NCI-H2029 (cell line): ENCODE measurements at regions not wholly inside any gene's neighbourhood (a gene's known extent, or its start where the extent isn't known, plus 50 kb on each side); places are given as distances from the start of the nearest gene placed in this dataset.
"Not testable (repeated sequence)": the region's sequence is repeated elsewhere in the genome, so short reads cannot be mapped to it uniquely, and the experiment has no call there.

ENCODE experiments used
- DNase-seq: peaks from one replicate; lab custom pipeline; 2025; lab: John Stamatoyannopoulos, UW

DNA sequence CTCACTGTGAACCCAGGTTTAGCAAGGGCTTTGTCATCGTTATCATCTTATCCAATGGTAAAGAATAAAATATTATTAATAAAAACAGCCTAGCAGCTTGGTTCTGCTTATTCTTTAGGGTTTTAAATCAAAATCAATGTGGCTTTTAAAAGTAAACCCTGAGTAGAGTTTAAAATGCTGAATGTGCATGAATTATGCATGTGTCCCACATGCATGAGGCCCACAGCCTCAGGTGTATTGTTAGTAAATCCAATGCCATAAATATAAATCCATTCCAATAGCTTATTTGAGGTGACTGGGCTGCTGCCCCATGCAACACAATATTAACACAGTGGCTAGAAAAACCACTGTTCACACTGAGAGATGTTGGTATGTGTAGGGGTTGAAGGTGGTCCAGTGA is 254.1 kb downstream of the HNMT start:
- DNase-seq: no peak

DNA sequence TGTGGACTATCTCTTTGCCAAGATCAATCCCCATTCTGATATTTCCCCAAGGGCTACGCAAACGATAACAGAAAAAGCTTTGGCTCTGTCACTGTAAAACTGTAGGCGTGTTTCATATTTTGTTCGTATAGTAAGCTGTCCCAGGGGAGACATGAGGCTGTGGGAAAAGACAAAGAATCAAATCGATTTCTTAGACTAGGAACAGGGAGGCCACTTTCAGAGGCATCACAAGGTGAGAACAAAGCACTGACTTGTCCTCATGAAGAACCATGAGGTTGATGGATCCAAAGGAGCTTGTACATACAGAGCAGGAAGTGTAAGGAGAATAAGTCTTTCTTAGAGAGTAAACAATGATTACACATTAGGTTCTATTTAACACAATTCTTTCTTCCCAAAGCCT is 255.7 kb downstream of the HNMT start:
- DNase-seq: no peak

DNA sequence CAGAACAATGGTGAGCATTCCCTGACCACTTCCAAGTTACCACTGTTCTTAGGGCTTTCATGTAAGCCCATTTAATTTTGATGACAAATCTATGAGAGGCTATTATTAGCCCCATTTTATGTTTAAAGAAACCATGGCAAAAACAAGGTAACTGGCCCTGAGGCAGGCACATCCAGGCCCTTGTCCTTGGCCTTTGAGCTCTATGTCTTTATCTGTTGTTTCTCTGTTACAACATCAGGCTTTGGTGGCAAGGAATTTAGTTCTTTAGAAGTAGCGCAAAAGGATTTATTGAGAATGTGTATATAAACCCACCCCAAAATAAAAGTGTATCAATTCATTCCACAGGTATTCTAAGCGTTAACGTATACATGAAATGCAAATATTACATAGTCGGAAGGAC is 257.1 kb downstream of the HNMT start:
- no peak for DNase-seq

DNA sequence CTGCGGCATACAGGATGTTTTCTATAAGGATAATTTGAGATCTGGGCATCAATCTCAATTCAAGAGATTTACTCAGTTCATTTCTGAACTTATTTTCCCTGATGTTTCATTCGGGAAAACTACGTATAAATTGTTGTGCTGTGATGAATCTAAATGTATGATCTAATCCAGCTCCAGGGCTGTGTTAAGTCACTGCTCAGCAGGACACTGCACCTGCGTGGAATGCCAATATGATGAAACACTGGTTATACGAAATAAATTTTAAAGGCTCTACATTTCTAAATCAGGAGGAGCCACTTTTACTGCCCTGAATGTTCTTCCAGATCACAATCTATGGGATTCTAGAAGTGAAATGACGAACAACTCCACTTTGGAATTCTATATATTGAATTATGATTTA is 259.0 kb downstream of the HNMT start:
- no peak for DNase-seq

DNA sequence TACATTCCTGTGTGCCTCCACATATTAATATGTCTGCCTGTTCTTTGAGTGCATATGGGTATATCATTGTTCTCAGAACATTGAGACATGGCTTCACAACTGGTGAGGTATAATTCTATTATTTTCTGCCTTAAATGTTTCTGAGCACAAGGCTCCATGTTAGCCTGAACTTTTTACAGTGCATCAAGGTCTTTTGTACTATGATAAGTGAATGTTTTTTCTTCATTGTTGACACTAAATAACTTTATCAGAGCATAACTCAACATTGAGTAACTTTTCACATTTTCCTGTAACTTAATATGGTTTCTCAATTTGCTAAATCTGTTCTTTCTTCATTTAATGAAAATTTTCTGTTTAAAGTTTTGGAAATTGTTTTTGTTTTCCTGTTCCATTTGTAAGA is 262.9 kb downstream of the HNMT start:
- no peak for DNase-seq

DNA sequence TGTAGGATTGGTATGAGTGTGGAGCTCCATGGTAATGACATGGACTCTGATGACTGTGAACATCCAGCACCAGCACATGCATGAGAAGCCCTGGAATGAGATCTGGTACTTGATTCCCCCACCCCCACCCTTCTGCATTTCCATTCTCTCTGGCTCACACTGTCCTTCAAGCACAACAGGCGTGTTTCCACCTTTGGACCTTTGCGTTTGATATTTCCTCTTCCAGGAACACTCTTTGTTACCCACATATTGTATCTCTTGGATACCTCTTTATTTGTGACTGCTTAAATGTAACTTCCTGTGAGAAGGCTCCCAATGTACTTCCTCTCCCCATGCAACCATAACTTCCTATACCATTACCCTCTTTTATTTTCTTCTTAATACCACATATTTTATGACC is 263.8 kb downstream of the HNMT start:
- no peak for DNase-seq

- no peak for DNase-seq
Observed at GRCh38 chr2:138234265-138234664, 267.3 kb upstream of the SPOPL start.

DNA sequence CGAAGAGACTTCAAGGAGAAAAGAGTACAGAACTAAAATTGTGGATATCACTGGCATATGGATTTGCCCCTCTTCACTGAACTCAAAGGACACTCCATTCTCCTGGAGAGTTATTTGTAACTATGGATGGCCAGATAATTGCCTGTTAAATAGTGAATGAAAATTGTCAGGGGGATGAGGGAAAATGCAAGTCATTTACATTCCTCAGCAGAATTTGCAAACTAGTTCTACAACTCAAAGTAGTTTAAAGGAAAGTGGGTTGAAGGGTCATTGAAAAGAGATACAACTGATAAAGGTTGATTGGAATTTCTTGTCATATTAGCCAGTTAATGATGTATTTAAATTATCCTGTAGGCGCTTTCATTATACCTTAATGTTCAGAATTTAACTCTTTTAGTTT is 266.5 kb upstream of the SPOPL start:
- DNase-seq: no peak

DNA sequence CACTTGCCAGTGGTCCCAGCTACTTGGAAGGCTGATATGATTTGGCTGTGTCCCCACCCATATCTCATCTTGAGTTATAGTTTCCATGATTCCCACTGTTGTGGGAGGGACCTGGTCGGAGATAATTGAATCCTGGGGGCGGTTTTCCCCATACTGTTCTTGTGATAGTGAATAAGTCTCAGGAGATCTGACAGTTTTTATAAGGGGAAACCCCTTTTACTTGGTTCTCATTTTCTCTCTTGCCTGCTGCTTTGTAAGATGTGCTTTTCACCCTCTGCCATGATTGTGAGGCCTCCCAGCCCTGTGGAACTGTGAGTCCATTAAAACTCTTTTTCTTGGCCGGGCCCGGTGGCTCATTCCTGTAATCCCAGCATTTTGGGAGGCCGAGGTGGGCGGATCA is 265.4 kb upstream of the SPOPL start:
- DNase-seq: no peak

DNA sequence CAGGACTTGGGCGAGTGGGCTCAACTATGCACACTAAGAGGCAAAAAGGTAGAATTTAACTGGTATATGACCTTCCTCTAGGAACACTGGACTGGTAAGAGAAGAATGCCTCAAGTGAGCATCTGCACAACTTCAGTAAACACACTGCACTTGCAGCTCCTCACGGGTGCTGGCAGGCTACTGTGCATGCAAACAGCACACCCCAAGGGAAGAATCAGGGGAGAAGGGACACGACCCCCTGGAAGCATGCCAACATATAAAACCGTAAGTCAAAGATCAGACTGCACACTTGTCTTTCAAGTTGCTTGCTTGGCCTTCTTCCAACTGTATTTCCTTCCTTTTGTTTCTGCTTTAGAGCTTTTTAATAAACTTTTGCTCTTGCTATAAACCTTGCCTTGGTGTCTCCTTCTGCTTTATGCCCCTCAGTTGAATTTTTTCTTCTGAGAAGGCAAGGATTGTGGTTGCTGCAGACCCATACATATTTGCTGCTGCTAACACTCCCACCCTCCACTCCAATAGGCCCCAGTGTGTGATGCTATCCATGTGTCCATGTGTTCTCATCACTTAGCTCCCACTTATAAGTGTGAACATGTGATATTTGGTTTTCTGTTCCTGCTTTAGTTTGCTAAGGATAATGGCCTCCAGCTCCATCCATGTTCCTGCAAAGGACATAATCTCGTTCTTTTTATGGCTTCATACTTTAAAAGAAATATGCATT is 263.7 kb upstream of the SPOPL start:
- no peak for DNase-seq

DNA sequence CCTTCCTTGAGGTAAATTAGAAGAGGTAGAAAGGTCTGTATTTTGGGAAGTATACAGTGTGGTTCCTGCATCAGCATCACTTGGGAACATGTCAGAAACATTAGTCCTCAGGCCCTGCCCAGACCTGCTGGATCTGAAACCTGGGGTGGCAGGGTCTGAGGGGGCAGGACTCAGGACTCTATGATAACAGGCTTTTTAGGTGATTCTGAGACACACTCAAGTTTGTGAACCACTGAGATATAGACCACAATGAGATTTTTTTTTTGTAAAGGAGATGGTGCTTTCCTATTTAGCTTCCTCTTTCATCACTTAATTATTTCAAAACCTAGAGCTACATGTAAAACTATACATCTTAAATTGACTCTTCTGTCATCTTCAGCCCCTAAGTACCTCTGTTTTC is 262.7 kb upstream of the SPOPL start:
- no peak for DNase-seq

DNA sequence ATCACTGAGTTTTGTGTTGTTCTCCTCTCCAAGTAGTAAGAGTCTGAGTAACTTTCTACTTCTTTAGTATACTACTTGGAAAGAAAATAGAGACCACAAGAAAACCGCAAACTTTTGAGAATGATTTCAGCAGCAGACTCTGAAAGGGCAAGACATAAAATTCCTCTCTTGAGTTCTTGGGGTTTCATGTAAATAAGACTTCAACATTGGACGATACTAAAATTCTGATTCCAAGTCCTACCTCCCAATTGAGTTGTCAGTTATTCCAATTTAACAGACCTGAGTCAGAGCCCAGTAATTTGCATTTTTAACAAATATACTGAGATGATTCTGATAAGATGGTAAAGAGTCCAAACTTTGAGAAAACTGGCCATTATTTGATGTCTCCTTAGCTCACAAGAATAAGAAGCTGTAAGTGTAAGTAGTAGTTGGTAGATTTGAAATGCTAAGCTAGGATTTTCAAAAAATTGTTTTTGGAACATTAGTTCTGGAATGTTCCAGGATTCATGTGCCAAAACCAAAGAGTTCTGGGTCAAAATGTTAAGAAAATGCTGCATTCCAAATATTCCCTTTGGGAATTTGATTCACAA is 261.6 kb upstream of the SPOPL start:
- DNase-seq: no peak

- DNase-seq: no peak
Observed at GRCh38 chr2:138243372-138243771, 258.2 kb upstream of the SPOPL start.

GRCh38 chr2:138244501-138244925 is 257.1 kb upstream of the SPOPL start:
- DNase-seq: no peak

DNA sequence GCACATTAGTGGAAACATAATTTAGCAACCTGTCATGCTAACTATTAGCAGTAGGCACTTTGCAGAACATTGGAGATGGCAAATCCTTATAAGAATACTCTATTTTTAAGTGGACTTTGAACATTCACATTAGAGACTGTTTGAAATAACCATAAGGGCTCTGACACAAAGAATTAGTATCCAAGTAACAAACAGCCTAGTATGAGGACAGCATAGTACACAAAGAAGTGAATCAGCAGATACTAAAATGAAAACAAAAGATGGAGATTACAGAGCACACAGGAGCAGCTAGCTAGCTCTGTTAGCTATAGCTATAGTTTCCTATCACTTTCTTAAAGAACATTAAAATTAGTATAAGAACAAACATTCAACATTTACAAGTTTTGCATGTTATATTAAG is 256.3 kb upstream of the SPOPL start:
- DNase-seq: no peak

DNA sequence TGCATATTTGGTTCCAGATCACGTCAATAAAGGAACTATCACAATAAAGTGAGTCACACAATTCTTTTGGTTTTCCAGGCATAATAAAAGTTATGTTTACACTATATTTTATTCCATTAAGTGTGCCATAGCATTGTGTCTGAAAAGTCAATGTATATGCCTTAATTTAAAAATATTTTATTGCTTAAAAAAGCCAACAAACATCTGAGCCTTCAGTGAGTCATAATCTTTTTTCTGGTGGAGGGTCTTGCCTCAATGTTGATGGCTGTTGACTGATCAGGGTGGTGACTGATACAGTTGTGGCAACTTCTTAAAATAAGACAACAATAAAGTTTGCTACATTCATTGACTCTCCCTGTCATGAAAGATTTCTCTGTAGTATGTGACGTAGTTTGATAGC is 254.3 kb upstream of the SPOPL start:
- no peak for DNase-seq

- DNase-seq: no peak
Observed at GRCh38 chr2:138249207-138249606, 252.4 kb upstream of the SPOPL start.

DNA sequence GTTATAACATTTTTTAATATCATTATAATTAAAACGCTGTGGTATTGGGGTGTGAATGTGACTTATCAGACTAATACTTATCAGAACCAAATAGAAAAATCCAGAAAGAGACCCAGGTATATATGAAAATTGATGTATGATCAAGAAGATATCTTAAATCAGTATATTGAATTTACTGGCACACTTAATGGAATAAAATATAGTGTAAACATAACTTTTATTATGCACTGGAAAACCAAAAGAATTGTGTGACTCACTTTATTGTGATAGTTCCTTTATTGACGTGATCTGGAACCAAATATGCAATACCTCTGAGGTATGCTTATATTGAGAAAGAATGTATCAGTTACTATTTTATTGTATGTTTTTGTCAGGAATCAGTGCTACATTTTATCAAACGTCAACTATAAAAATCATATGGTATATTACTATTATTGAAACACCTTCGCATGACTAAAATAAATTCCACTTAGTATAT is 250.7 kb upstream of the SPOPL start:
- DNase-seq: not testable (repeated sequence)

GRCh38 chr2:138252587-138252986 is 249.0 kb upstream of the SPOPL start:
- no peak for DNase-seq

GRCh38 chr2:138255670-138256069 is 245.9 kb upstream of the SPOPL start:
- no peak for DNase-seq

- no peak for DNase-seq
Observed at GRCh38 chr2:138267161-138267901, 234.2 kb upstream of the SPOPL start.

DNA sequence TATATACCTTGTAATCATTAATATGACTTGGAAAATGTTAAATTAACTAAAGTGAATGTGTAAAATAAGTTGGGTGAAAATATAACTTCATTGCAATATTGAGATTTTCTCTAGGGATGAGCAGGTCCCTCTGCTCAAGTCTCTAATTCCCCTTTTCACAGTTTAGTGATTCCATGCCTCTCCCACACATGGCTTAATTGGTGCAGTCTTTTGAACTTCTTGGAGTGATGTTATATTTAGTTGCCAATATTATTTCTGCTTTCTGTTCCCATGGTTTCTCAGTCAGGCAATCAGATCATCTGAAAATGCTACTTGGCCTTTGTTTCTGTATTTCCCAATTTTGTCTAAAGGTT is 233.7 kb upstream of the SPOPL start:
- no peak for DNase-seq

GRCh38 chr2:138269765-138270164 is 231.8 kb upstream of the SPOPL start:
- no peak for DNase-seq
